ENCODE measurements at regions not wholly inside any gene's neighbourhood (a gene's known extent, or its start where the extent isn't known, plus 50 kb on each side); places are given as distances from the start of the nearest gene placed in this dataset.
A peak's percentile ranks its signal among the peaks of the same experiment; 100 is the strongest.

GRCh38 chr13:50144246-50145160 lies 129.3 kb downstream of the KCNRG start:
- Histone ChIP-seq H3K27ac (ENCODE audit: low read length) (no peak overlapping the region), H3K4me1 (ENCODE audit: control insufficient read depth in 1 of 2, insufficient read depth in 2 of 2, low read length in 2 of 2) (no peaks in the 10 kb centered on the region), H3K27me3 (ENCODE audit: low read depth, low read length) (no peaks in the 10 kb centered on the region), H3K36me3 (ENCODE audit: control insufficient read depth in 1 of 2, insufficient read depth in 2 of 2, low read length in 2 of 2) (no peaks in the 10 kb centered on the region), H3K9me3 (ENCODE audit: control insufficient read depth in 1 of 2, low read length in 2 of 2) (no peaks in the 10 kb centered on the region), H3K4me3 (ENCODE audit: low read depth in 1 of 2, low read length in 2 of 2) (no peak overlapping the region)

GRCh38 chr13:50149214-50149613 lies 134.0 kb downstream of the KCNRG start:
- no peaks in the 10 kb centered on the region for H3K9me3 ChIP-seq (ENCODE audit: control insufficient read depth in 1 of 2, low read length in 2 of 2)
- H3K4me1 ChIP-seq (ENCODE audit: control insufficient read depth in 1 of 2, insufficient read depth in 2 of 2, low read length in 2 of 2) = peaks cover 0 to 4% of the 10 kb centered on the region in 2 donors
- no peak overlapping the region for H3K27ac ChIP-seq (ENCODE audit: low read length)

DNA sequence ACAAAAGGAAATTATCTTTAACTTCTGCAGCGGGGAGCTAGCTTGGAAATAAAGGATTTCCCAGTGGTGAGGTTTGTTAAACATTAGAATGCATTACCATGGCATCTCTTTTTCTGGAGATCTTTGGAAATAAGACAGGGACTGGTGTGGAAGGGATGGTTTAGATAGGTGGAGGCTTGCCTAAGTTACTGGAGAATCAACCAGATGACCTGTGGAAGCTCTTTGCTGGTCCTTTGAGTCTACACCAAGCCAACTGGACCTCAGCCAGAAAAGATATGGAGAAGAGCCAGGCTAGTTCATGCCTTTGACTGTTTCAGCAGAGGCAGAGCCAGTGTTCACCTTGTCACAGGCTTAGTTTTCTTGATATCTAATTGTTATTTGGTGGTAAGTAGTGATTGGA lies 134.7 kb downstream of the KCNRG start:
- H3K36me3 ChIP-seq (ENCODE audit: control insufficient read depth in 1 of 2, insufficient read depth in 2 of 2, low read length in 2 of 2) = no peaks in the 10 kb centered on the region
- peaks cover 0 to 4% of the 10 kb centered on the region in 2 donors for H3K4me1 ChIP-seq (ENCODE audit: control insufficient read depth in 1 of 2, insufficient read depth in 2 of 2, low read length in 2 of 2)
- H3K4me3 ChIP-seq (ENCODE audit: low read depth in 1 of 2, low read length in 2 of 2) = no peak overlapping the region
- no peaks in the 10 kb centered on the region for H3K9me3 ChIP-seq (ENCODE audit: control insufficient read depth in 1 of 2, low read length in 2 of 2)
- H3K27ac ChIP-seq (ENCODE audit: low read length) = no peak overlapping the region
- no peaks in the 10 kb centered on the region for H3K27me3 ChIP-seq (ENCODE audit: low read depth, low read length)

More at GRCh38 chr13:50149214-50149613, 134.0 kb downstream of the KCNRG start:
- H3K27me3 ChIP-seq (ENCODE audit: low read depth, low read length) = no peaks in the 10 kb centered on the region
- H3K4me3 ChIP-seq (ENCODE audit: low read depth in 1 of 2, low read length in 2 of 2) = no peak overlapping the region
- H3K36me3 ChIP-seq (ENCODE audit: control insufficient read depth in 1 of 2, insufficient read depth in 2 of 2, low read length in 2 of 2) = no peaks in the 10 kb centered on the region

DNA sequence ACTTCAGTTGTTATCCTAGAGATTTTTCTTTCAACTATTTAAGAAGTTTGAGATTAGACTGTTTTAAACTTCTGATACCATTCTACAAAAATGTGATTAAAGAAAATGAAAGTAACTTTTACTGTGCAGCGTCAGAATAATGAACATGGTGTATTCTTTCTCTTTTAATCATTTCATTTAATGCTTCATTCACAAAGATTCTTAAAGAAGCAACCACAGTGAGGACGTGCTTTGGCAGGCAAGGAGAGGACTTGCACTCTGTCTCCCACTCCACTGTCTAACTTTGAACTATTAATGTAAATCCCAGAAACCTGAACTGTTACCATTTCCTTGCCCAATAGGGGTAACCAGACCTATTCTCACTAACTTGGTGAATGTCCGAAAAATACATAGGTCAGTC lies 137.0 kb downstream of the KCNRG start:
- Histone ChIP-seq H3K9me3 (ENCODE audit: control insufficient read depth in 1 of 2, low read length in 2 of 2) (no peaks in the 10 kb centered on the region), H3K36me3 (ENCODE audit: control insufficient read depth in 1 of 2, insufficient read depth in 2 of 2, low read length in 2 of 2) (no peaks in the 10 kb centered on the region), H3K27ac (ENCODE audit: low read length) (no peak overlapping the region), H3K4me1 (ENCODE audit: control insufficient read depth in 1 of 2, insufficient read depth in 2 of 2, low read length in 2 of 2) (peaks cover 0 to 4% of the 10 kb centered on the region in 2 donors), H3K27me3 (ENCODE audit: low read depth, low read length) (no peaks in the 10 kb centered on the region), H3K4me3 (ENCODE audit: low read depth in 1 of 2, low read length in 2 of 2) (peak overlapping the region; percentile 40 to 48)

- peaks cover 0 to 4% of the 10 kb centered on the region in 2 donors for H3K4me1 ChIP-seq (ENCODE audit: control insufficient read depth in 1 of 2, insufficient read depth in 2 of 2, low read length in 2 of 2)
- H3K36me3 ChIP-seq (ENCODE audit: control insufficient read depth in 1 of 2, insufficient read depth in 2 of 2, low read length in 2 of 2) = no peaks in the 10 kb centered on the region
- no peaks in the 10 kb centered on the region for H3K9me3 ChIP-seq (ENCODE audit: control insufficient read depth in 1 of 2, low read length in 2 of 2)
- H3K27ac ChIP-seq (ENCODE audit: low read length) = no peak overlapping the region
- H3K27me3 ChIP-seq (ENCODE audit: low read depth, low read length) = no peaks in the 10 kb centered on the region
- peak overlapping the region; percentile 40 to 48 for H3K4me3 ChIP-seq (ENCODE audit: low read depth in 1 of 2, low read length in 2 of 2)
Observed at GRCh38 chr13:50152655-50153309, 137.5 kb downstream of the KCNRG start.

DNA sequence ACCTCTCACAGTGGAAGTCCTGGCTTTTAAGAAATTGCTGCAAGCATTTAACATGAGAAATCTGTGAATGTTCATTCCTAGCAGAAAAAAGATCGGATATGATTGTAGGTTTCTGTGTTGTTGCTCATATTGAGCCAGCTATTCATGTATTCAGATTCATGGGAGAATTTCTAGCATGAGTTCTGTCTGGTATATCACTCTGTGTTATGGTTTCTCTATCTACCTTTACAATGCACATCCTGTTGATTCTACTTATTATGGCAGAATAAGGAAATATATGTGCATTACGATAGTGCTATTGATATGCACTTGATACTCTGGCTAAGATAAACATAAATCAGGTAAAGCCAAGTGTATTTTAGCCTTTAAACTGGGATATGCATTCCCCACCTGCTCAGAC lies 138.2 kb downstream of the KCNRG start:
- H3K27me3 ChIP-seq (ENCODE audit: low read depth, low read length) = no peaks in the 10 kb centered on the region
- H3K4me3 ChIP-seq (ENCODE audit: low read depth in 1 of 2, low read length in 2 of 2) = peak overlapping the region in 1 of 2 donors; percentile 23
- no peak overlapping the region for H3K27ac ChIP-seq (ENCODE audit: low read length)
- peaks cover 0 to 4% of the 10 kb centered on the region in 2 donors for H3K4me1 ChIP-seq (ENCODE audit: control insufficient read depth in 1 of 2, insufficient read depth in 2 of 2, low read length in 2 of 2)
- H3K36me3 ChIP-seq (ENCODE audit: control insufficient read depth in 1 of 2, insufficient read depth in 2 of 2, low read length in 2 of 2) = no peaks in the 10 kb centered on the region
- H3K9me3 ChIP-seq (ENCODE audit: control insufficient read depth in 1 of 2, low read length in 2 of 2) = no peaks in the 10 kb centered on the region

- H3K9me3 ChIP-seq (ENCODE audit: control insufficient read depth in 1 of 2, low read length in 2 of 2) = no peaks in the 10 kb centered on the region
- H3K4me3 ChIP-seq (ENCODE audit: low read depth in 1 of 2, low read length in 2 of 2) = no peak overlapping the region
Observed at GRCh38 chr13:50153876-50154275, 138.6 kb downstream of the KCNRG start.

GRCh38 chr13:50154697-50155096 lies 139.5 kb downstream of the KCNRG start:
- no peaks in the 10 kb centered on the region for H3K9me3 ChIP-seq (ENCODE audit: control insufficient read depth in 1 of 2, low read length in 2 of 2)
- no peaks in the 10 kb centered on the region for H3K27me3 ChIP-seq (ENCODE audit: low read depth, low read length)
- H3K36me3 ChIP-seq (ENCODE audit: control insufficient read depth in 1 of 2, insufficient read depth in 2 of 2, low read length in 2 of 2) = no peaks in the 10 kb centered on the region
- no peak overlapping the region for H3K4me3 ChIP-seq (ENCODE audit: low read depth in 1 of 2, low read length in 2 of 2)
- peaks cover 0 to 4% of the 10 kb centered on the region in 2 donors for H3K4me1 ChIP-seq (ENCODE audit: control insufficient read depth in 1 of 2, insufficient read depth in 2 of 2, low read length in 2 of 2)
- H3K27ac ChIP-seq (ENCODE audit: low read length) = no peak overlapping the region

More at GRCh38 chr13:50153876-50154275, 138.6 kb downstream of the KCNRG start:
- no peak overlapping the region for H3K27ac ChIP-seq (ENCODE audit: low read length)
- peaks cover 0 to 4% of the 10 kb centered on the region in 2 donors for H3K4me1 ChIP-seq (ENCODE audit: control insufficient read depth in 1 of 2, insufficient read depth in 2 of 2, low read length in 2 of 2)
- H3K27me3 ChIP-seq (ENCODE audit: low read depth, low read length) = no peaks in the 10 kb centered on the region
- no peaks in the 10 kb centered on the region for H3K36me3 ChIP-seq (ENCODE audit: control insufficient read depth in 1 of 2, insufficient read depth in 2 of 2, low read length in 2 of 2)

GRCh38 chr13:50156140-50156539 lies 140.9 kb downstream of the KCNRG start:
- no peaks in the 10 kb centered on the region for H3K9me3 ChIP-seq (ENCODE audit: control insufficient read depth in 1 of 2, low read length in 2 of 2)
- H3K36me3 ChIP-seq (ENCODE audit: control insufficient read depth in 1 of 2, insufficient read depth in 2 of 2, low read length in 2 of 2) = no peaks in the 10 kb centered on the region
- H3K4me1 ChIP-seq (ENCODE audit: control insufficient read depth in 1 of 2, insufficient read depth in 2 of 2, low read length in 2 of 2) = peaks cover 0 to 4% of the 10 kb centered on the region in 2 donors
- no peak overlapping the region for H3K4me3 ChIP-seq (ENCODE audit: low read depth in 1 of 2, low read length in 2 of 2)
- H3K27me3 ChIP-seq (ENCODE audit: low read depth, low read length) = no peaks in the 10 kb centered on the region
- no peak overlapping the region for H3K27ac ChIP-seq (ENCODE audit: low read length)

GRCh38 chr13:50156561-50157127 lies 141.4 kb downstream of the KCNRG start:
- H3K4me3 ChIP-seq (ENCODE audit: low read depth in 1 of 2, low read length in 2 of 2) = no peak overlapping the region
- no peaks in the 10 kb centered on the region for H3K9me3 ChIP-seq (ENCODE audit: control insufficient read depth in 1 of 2, low read length in 2 of 2)
- peaks cover 0 to 4% of the 10 kb centered on the region in 2 donors for H3K4me1 ChIP-seq (ENCODE audit: control insufficient read depth in 1 of 2, insufficient read depth in 2 of 2, low read length in 2 of 2)
- H3K27ac ChIP-seq (ENCODE audit: low read length) = no peak overlapping the region
- H3K36me3 ChIP-seq (ENCODE audit: control insufficient read depth in 1 of 2, insufficient read depth in 2 of 2, low read length in 2 of 2) = no peaks in the 10 kb centered on the region
- no peaks in the 10 kb centered on the region for H3K27me3 ChIP-seq (ENCODE audit: low read depth, low read length)

Measured in muscle layer of duodenum (tissue), 2 donors.